SH-SY5Y (cell line): ENCODE measurements at regions not wholly inside any gene's neighbourhood (a gene's known extent, or its start where the extent isn't known, plus 50 kb on each side); places are given as distances from the start of the nearest gene placed in this dataset.

ENCODE experiments used
- GATA2 ChIP-seq: IDR thresholded peaks from 2 replicates; pipeline ENCODE4 v1.6.1; 2011; ENCODE audit warnings: mild to moderate bottlenecking, low read depth, low read length
- GATA3 ChIP-seq: IDR thresholded peaks from 2 replicates; pipeline ENCODE4 v1.6.1; 2011; ENCODE audit warnings: low read depth, mild to moderate bottlenecking, low read length, moderate library complexity

DNA sequence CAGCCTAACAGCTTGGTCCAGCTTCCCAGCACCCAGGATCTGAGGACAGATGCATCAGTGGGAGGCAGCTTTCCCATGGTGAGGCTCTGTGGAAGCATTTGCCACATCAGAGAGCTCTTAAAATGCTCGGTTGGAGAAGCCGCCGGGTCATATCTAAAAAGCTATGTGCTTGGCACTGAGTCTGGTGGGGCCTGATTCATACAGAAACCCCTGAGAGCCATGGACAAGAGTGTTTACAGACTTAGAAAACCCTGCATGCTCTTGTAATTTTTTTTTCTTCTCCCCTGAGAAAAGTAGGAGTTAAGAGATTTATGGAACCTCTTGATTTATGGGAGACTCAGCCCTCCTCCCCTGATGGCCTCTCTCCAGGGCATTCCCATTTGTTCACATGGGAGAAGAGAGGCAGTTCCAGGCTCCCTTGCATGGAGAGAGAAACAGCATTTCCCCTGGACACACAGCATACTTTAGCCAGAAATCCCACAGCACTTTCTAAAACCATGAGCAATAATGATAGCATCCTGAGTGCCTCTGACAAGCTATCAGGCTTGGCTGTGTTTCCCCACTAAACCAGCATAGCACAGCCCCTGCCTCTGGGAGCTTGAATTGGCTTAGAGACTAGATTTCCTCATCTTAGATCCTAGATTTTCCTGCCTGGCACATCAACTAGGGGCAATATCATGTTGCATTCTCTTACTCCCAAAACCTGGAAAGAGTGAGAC is 322.1 kb upstream of the AUTS2 start:
- TF ChIP-seq GATA2: no peak
- TF ChIP-seq GATA3: no peak

DNA sequence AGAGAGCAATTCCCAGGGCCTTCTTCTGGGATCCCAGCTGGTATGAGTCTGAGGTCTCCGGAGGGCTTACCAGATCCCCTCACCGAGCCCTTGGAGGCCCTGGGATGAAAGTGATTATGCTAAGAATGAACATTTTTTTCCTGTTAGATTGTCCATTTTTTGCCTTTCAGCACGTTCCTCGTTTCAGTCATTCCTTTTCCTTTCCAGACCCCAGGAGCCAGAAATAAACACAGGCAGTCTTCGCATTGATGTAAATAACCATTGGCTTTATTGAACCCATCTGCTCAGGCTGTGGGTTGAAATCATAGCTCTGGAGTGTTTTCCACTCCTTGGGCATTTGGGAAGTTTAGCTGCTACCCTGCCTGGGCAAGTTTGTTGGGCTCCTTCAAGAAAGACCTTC is 320.9 kb upstream of the AUTS2 start:
- TF ChIP-seq GATA2 (no peak), GATA3 (no peak)

DNA sequence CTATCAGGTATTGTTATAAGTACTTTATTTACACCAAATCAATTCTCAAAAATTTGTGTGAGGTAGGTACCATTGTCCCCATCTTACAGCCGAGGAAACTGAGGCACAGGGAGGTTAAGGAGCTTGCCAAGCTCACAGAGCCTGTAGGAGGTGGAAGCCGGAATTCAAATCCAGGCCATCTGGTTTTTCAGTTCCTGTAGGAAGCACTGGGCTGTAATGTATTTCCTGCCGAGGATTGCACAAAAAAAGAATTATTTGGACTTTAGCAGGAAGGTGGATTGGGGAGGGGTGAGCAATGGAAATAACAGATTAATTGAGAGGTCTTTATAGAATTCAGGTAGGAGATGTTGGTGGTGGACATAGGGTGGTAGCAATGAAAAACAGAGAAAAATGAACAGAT is 315.3 kb upstream of the AUTS2 start:
- TF ChIP-seq GATA3: no peak

DNA sequence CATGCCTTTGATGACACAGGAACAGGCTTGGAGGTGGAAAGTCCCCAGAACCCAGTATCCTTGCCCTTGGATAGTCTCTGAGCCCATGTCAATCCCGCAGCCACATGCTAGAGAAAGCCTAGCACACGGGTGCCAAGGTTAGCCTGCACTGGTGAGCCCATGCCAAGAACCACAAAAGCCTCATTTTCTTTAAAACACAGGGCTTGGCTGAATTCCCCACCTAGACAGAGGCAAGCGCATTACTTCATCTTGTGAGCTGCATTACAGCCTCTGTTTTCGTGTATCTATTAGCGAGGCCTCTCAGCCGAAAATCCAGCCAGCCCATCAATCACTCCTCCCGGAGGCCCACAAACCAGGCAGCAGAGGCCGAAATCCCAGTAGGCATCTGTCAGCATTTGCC is 314.9 kb upstream of the AUTS2 start:
- TF ChIP-seq GATA2: no peak
- TF ChIP-seq GATA3: no peak

DNA sequence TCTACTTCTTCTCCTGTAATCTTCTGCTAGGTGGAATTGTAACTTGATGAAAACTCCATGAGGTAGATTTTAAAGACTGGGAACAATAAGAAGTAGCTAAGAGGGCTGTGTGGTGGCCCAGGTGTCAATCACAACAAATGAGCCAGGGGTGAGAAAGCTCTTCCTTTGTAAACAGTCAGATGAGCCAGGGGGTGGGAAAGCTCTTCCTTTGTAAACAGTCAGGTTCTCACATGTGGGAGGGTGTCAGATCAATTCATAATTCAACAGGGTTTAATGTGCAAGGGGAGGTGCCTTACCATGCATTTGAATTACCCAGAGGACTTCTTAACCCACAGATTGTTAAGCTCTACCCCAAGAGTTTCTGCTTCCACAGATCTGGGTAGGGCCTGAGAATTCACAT is 312.4 kb upstream of the AUTS2 start:
- TF ChIP-seq GATA2 (no peak), GATA3 (no peak)

DNA sequence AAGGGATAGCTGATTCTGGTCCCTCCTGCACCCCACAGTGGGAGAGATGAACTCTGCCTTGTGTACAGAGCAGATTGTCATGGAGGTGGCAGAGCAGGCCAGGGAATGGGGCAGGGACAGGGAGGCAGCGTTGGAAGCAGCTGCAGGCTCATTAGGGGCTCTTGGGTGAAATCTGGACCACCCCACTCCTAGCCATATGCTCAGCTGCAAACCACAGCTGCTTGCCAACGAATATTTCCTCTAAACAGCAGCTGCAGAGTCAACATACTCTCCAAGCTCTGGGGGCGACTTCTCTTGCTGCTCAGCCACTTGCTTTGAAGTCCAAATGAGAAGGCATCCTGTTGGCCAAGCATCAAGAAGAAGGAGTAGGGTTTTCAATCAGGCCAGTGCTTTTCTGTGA is 302.3 kb upstream of the AUTS2 start:
- TF ChIP-seq GATA3 (no peak), GATA2 (no peak)

DNA sequence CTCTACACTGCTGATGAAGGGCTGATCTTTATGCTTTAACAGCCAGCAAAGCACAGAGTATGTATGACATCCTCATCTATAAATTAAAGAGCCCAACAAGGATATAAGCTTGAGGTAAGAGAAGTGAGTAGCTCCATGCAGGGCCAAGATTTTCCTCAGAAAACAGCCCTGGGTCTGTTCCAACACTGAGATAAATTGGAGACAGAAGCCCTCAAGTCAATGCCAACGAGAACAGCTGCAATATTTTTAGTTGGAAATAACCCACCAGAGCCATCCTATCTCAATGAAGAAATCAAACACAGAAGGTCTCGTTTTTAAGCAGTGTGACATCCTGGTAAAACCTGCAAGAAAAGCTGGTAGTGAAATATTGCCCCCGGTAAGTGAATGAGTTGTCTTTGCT is 297.0 kb upstream of the AUTS2 start:
- TF ChIP-seq GATA3 (no peak), GATA2 (no peak)

DNA sequence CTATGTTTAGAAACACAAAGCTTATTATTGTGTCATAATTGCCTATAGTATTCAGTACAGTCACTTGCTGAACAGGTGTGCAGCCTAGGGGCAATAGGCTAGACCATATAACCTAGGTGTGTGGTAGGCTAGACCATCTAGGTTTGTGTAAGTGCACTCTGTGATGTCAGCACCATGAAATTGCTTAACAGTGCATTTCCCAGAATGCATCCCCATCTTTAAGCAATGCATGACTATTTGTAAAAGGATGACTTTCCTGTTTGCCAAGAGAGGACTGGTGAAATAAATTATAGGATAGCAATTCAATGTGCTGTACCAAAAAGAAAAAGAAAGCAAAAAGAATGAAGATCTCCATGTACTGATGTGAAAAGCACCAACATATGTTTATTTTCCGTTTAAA is 288.7 kb upstream of the AUTS2 start:
- TF ChIP-seq GATA3 (no peak), GATA2 (no peak)

DNA sequence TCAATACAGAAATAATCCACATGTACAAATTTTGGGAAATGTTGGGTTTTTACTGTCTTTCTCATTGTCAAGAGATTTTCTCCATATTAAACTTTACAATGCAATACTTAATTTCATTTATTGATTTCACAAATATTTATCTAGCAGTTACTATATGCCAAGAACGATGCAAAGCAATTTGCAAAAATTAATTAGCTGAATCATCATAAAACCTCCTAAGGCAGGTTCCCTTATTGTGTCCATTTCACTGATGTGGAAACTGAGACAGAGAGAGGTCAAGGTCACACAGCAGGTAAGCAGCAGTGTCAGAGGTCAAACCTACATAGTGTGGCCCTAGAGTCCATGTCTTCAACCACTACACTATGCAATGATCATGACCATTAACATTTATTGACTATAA is 286.8 kb upstream of the AUTS2 start:
- TF ChIP-seq GATA2 (no peak), GATA3 (no peak)

DNA sequence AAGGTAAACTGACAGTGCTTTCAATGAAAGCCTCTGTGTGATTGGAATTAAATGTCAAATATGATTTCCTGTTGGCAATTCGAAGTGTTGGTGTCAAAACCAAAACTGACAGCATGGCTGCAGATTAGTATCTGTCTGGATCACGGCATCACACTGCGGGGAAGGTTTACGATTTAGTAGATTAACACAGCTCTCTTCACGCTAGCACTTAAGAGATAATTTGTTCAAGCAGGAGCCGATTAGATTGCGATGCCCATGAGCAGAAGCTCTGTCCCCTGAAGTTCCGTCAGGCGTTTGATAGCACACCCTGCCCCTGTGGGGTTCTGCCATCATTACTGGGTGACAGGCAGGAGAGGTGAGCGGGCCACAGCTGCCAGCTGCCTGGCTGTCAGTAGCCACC is 279.5 kb upstream of the AUTS2 start:
- TF ChIP-seq GATA2: peak; percentile 84
- TF ChIP-seq GATA3: 0 out of 2 replicates have a peak, but pooled peaks have one; percentile 34

DNA sequence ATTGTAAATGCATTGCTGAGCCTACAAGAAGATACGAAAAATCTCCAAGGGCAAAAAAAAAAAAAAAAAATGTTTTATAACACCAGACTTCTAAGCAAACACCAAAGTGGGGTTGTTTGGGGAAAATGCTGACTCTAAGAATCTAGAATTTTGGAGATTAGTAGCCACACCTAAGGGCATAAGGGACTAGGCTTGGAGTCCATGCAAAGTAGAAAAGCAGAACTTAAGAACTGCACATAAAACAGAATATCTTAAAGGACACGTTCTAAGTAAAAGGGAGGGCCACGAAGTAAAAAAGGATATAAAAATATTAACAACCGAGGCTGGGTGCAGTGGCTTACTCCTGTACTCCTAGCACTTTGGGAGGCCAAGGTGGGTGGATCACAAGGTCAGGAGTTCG is 269.8 kb upstream of the AUTS2 start:
- no peak for TF ChIP-seq GATA2
- no peak for TF ChIP-seq GATA3

DNA sequence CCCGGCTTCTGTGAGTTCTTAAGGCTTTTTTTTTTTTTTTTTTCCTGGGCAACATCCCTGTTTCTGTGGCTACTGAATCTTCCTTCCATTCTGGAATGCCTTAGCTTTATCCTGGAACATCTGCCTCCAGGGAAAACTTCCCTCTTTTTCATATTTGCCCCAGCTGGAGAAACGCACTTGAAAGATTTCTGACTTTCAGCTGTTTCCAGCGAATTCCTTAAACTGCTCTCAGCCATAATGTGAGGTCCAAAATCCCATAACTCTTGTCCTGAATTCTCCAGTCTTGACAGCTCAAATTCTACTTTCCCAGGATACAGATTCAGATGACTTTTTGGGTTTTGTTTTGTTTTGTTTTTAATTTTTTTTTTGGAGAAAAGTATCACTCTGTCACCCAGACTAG is 263.6 kb upstream of the AUTS2 start:
- TF ChIP-seq GATA2 (no peak), GATA3 (no peak)

DNA sequence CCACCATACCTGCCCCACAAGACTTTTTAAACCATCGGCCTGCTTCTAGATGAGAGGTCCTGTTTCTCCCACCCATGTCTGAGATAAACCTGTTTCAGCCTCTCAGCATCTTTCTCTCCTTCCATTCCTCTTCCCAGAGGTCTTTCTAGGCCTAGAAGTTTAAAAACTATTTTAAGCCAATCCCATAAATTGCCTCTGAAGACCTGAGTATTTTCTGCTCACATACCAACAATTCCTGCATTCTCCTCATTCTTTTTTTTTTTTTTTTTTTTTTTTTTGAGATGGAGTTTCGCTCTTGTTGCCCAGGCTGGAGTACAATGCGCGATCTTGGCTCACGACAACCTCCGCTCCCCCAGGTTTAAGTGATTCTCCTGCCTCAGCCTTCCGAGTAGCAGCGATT is 262.9 kb upstream of the AUTS2 start:
- TF ChIP-seq GATA2: no peak
- TF ChIP-seq GATA3: no peak

DNA sequence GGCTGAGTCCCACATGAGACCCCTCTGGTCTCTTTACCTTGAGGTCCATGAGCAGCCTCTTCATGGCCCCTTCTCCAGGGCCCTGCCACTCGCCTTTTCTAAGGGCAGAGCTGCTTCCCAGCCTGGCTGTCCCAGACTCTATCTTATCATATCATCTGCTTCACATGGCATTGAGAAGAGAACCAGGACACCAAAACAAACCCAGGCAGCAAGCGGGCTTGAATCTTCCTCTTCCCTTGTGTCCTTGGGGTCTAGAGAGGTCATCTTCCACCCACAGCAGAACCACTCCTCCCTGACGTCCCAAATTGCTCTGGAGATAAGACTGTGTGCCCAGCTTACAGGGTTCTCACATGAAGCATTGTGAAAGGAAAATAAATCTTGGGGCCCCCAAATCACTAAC is 261.3 kb upstream of the AUTS2 start:
- TF ChIP-seq GATA3 (peak; percentile 78), GATA2 (peak; percentile 88)

DNA sequence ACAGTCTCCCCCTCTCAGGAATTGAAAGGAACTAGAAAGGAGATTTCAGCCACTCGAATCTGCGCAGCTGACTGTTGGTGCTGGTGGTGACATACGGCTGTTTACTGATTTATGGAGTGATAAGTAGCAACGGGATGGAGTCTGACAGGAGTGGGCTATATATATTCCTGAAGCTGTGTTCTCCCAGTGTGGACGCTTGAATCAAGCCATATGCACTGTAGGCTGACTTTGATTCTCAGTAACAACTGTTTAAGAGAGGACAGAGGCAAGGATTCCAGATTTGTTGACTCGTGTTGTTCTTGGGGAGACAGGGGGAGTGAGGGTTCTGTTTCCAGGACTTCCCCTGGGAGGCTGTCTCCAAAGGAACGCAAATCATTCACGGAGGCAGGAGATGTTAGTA is 260.1 kb upstream of the AUTS2 start:
- TF ChIP-seq GATA2 (peak; percentile 79), GATA3 (no peak)

DNA sequence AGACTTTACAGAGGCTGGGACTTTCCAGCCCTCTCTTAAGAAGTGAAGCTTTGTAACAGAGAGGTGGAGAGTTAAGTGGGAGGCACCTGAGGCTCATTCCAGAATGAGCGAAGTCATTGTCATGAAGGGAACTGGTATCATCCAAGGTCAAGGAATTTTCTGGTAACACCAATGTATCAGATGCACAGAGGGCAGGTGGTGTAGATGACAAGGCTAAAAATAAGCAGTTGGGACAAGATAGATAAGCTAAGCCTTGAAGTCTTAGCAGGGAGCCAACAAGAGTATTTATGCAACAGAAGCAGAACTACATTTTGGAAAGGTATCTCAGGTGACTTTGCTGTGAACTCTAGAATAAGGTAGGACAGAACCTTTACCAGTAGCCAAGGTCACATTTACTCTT is 257.0 kb upstream of the AUTS2 start:
- TF ChIP-seq GATA3 (no peak), GATA2 (no peak)
